Fibroblast of lung (primary cell): ENCODE measurements at regions not wholly inside any gene's neighbourhood (a gene's known extent, or its start where the extent isn't known, plus 50 kb on each side); places are given as distances from the start of the nearest gene placed in this dataset.

Source experiments
- DNase-seq, 2 donors: peaks; one replicate each; pipeline versions ENCODE4 v3.0.0 to v3.0.0-alpha.2; 2010; ENCODE audit warnings: low read depth in 2 of 2
- H2AFZ ChIP-seq: 2 replicates; pipeline ENCODE4 v1.5.1; 2012; ENCODE audit warnings: low read length, control low read depth, inconsistent platforms
- H3K27ac ChIP-seq: 2 replicates; pipeline ENCODE4 v1.5.1; 2011; ENCODE audit warnings: low read length, control low read depth; ENCODE audit not compliant: insufficient read depth
- H3K27me3 ChIP-seq: 2 replicates; pipeline ENCODE4 v1.5.1; 2011; ENCODE audit warnings: mild to moderate bottlenecking, low read length; ENCODE audit not compliant: control insufficient read depth, insufficient read depth
- H3K36me3 ChIP-seq: 2 replicates; pipeline ENCODE4 v1.5.1; 2011; ENCODE audit warnings: low read length; ENCODE audit not compliant: control insufficient read depth, insufficient read depth
- H3K4me1 ChIP-seq: 2 replicates; pipeline ENCODE4 v1.5.1; 2011; ENCODE audit warnings: low read length; ENCODE audit not compliant: control insufficient read depth, insufficient read depth; ENCODE audit errors: extremely low read depth
- H3K4me2 ChIP-seq: 2 replicates; pipeline ENCODE4 v1.5.1; 2011; ENCODE audit warnings: low read length, control low read depth; ENCODE audit not compliant: insufficient read depth; ENCODE audit errors: extremely low read depth
- H3K4me3 ChIP-seq, 4 experiments: fragments of 200-600 bp in 1 of 4; sonication (generic) in 1 of 4; replicated peaks in 1 of 4; 2 replicates each; pipeline ENCODE4 v1.5.1; 2011 to 2016; ENCODE audit warnings: low read length in 4 of 4, low read depth in 3 of 4, mild to moderate bottlenecking in 3 of 4, control low read depth in 2 of 4, inconsistent platforms in 1 of 4, mixed read lengths in 1 of 4; ENCODE audit not compliant: insufficient read depth in 1 of 4; ENCODE audit errors: control extremely low read depth in 1 of 4
- H3K79me2 ChIP-seq: 2 replicates; pipeline ENCODE4 v1.5.1; 2012; ENCODE audit warnings: mild to moderate bottlenecking, low read length, inconsistent platforms; ENCODE audit not compliant: control insufficient read depth, insufficient read depth
- H3K9ac ChIP-seq: 2 replicates; pipeline ENCODE4 v1.5.1; 2011; ENCODE audit warnings: mild to moderate bottlenecking, low read length, control low read depth; ENCODE audit not compliant: insufficient read depth
- H3K9me3 ChIP-seq: 2 replicates; pipeline ENCODE4 v1.5.1; 2012; ENCODE audit warnings: low read depth, low read length; ENCODE audit not compliant: control insufficient read depth, insufficient read depth
- H4K20me1 ChIP-seq: 2 replicates; pipeline ENCODE4 v1.5.1; 2011; ENCODE audit warnings: low read length; ENCODE audit not compliant: control insufficient read depth, insufficient read depth; ENCODE audit errors: extremely low read depth
- CTCF ChIP-seq, 2 donors: IDR thresholded peaks in 1 of 2; conservative IDR thresholded peaks in 1 of 2; 1 replicate in 1 of 2; 2 replicates in 1 of 2; pipeline ENCODE4 v1.5.1; 2011 to 2012; ENCODE audit warnings: low read length in 2 of 2, control low read depth in 1 of 2, inconsistent platforms in 1 of 2, low read depth in 1 of 2, mild to moderate bottlenecking in 1 of 2
- EZH2 ChIP-seq: IDR thresholded peaks from 2 replicates; pipeline ENCODE4 v1.5.1; 2012; ENCODE audit warnings: low read length, control low read depth, mild to moderate bottlenecking; ENCODE audit errors: missing control alignments

DNA sequence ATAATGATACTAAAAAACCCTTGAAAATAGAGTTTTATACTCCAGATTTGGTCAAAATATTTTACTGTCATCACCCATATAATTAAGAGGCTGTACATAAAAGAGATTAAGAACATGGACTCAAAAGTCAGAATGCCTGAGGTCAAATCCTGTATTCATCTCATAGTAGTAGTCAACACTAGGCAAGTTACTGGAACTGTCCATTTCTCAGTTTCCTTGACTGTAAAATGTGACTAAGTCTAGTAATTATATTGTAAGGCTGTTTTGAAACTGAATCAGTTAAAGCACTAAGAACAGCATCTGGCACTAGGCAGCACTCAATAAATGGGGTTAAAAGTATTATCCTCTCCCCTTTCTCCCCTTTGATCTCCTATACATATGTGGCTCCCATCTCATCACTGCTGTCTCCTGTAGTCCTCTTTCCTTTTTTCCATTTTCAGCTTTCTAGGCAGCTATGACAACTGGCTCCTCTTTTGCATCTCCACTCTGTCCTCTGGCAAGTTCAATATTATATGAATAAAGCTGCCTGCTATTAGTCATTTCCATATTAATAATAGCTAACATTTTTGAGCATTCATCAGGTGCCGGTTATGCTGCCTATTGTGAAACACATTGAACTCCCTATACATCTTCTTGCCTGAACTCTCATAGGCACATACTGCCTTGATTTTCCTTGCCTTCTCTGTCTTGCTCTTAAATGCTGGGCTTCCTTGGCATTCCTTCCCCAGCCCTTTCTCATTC lies 185.8 kb upstream of the NREP start:
- Histone ChIP-seq H3K9ac (no peak overlapping the region), H3K79me2 (no peaks in the 10 kb centered on the region), H3K4me2 (no peak overlapping the region), H3K4me3 (no peak overlapping the region), H2AFZ (no peak overlapping the region), H3K27me3 (no peaks in the 10 kb centered on the region), H3K27ac (peak overlapping the region; percentile 20), H3K4me1 (peaks cover 8% of the 10 kb centered on the region), H4K20me1 (no peaks in the 10 kb centered on the region), H3K36me3 (no peaks in the 10 kb centered on the region), H3K9me3 (no peaks in the 10 kb centered on the region)
- TF ChIP-seq EZH2 (no peak), CTCF (conservative IDR thresholded peaks at IDR 0.05 in 1 of 2, IDR thresholded peaks at IDR 0.05 in 1 of 2; ENCODE audit: low read depth in 1 of 2, low read length in 2 of 2) (no peak)
- peak in 1 of 2 donors; percentile 38 for DNase-seq

DNA sequence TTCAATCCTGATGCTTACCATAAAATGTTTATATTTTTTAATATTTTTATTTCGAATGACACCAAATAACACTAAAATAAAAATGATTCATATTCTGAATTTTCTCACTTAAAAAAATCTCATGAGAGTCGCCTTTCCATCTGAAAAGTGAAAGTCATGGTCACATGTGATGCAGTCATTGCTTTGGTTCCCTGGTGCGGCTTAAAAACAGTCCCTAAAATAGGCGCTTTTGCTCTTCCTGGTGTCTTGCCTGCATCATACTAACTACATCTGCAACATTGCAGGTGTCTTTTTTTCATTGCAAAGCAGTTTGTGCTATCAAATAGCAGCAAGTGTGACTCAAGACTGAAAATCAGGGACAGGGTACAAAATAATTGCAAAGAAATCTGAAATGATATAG lies 185.2 kb upstream of the NREP start:
- no peak for DNase-seq
- no peaks in the 10 kb centered on the region for H3K9me3 ChIP-seq
- no peak overlapping the region for H3K4me2 ChIP-seq
- H3K9ac ChIP-seq, result no peak overlapping the region
- no peak overlapping the region for H2AFZ ChIP-seq
- H3K27ac ChIP-seq, result no peak overlapping the region
- peaks cover 13% of the 10 kb centered on the region for H3K4me1 ChIP-seq
- H3K27me3 ChIP-seq, result no peaks in the 10 kb centered on the region
- no peak for TF ChIP-seq EZH2
- no peak for TF ChIP-seq CTCF (conservative IDR thresholded peaks at IDR 0.05 in 1 of 2, IDR thresholded peaks at IDR 0.05 in 1 of 2; ENCODE audit: low read depth in 1 of 2, low read length in 2 of 2)
- H3K36me3 ChIP-seq, result no peaks in the 10 kb centered on the region
- no peaks in the 10 kb centered on the region for H4K20me1 ChIP-seq
- no peaks in the 10 kb centered on the region for H3K79me2 ChIP-seq
- no peak overlapping the region for H3K4me3 ChIP-seq

DNA sequence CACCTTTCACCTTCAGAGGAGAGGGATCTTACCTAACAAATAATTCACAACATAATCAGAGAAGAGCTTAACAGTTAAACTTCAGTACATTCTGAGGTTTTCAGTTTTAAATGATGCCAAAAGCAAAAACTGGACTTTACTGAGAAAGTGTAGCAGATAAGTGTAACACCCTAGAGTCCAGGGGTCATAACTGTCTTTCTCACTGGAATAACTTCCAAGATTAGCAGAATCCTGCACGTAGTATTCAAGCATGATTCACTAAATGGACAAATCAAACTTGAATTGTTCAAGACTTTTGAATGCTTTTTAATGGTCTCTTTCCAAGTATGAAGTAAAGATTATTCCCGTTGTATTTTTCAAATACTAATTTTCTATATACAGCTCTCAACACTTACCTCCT lies 180.1 kb upstream of the NREP start:
- Histone ChIP-seq H3K27ac (no peak overlapping the region), H3K27me3 (no peaks in the 10 kb centered on the region), H3K9ac (no peak overlapping the region), H3K4me3 (no peak overlapping the region), H4K20me1 (no peaks in the 10 kb centered on the region), H3K4me1 (peaks cover 13% of the 10 kb centered on the region), H3K9me3 (no peaks in the 10 kb centered on the region), H2AFZ (no peak overlapping the region), H3K36me3 (no peaks in the 10 kb centered on the region), H3K79me2 (no peaks in the 10 kb centered on the region), H3K4me2 (no peak overlapping the region)
- TF ChIP-seq CTCF (conservative IDR thresholded peaks at IDR 0.05 in 1 of 2, IDR thresholded peaks at IDR 0.05 in 1 of 2; ENCODE audit: low read depth in 1 of 2, low read length in 2 of 2), result no peak
- TF ChIP-seq EZH2, result no peak
- peak; percentile 37 to 49 for DNase-seq
